ENCODE measurements at regions not wholly inside any gene's neighbourhood (a gene's known extent, or its start where the extent isn't known, plus 50 kb on each side); places are given as distances from the start of the nearest gene placed in this dataset.

GRCh38 chr11:81492923-81493445 is 1240.7 kb downstream of the FAM181B start:
- no peak overlapping the region for H3K27ac Mint-ChIP-seq (ENCODE audit: unreplicated experiment)
- H3K9me3 Mint-ChIP-seq: no peaks in the 10 kb centered on the region
- H3K36me3 Mint-ChIP-seq (ENCODE audit: low read depth): no peaks in the 10 kb centered on the region
- peaks cover 16% of the 10 kb centered on the region for H3K27me3 Mint-ChIP-seq (ENCODE audit: low read depth)
- no peak for TF ChIP-seq CTCF (conservative IDR thresholded peaks at IDR 0.05)
- H3K4me3 Mint-ChIP-seq: no peak overlapping the region
- H3K4me1 Mint-ChIP-seq: peaks cover 5% of the 10 kb centered on the region
- DNase-seq (ENCODE audit: low read depth, low spot score): no peak

GRCh38 chr11:81487109-81487508 is 1246.6 kb downstream of the FAM181B start:
- peaks cover 16% of the 10 kb centered on the region for H3K27me3 Mint-ChIP-seq (ENCODE audit: low read depth)
- H3K9me3 Mint-ChIP-seq: no peaks in the 10 kb centered on the region
- H3K4me3 Mint-ChIP-seq: no peak overlapping the region

DNA sequence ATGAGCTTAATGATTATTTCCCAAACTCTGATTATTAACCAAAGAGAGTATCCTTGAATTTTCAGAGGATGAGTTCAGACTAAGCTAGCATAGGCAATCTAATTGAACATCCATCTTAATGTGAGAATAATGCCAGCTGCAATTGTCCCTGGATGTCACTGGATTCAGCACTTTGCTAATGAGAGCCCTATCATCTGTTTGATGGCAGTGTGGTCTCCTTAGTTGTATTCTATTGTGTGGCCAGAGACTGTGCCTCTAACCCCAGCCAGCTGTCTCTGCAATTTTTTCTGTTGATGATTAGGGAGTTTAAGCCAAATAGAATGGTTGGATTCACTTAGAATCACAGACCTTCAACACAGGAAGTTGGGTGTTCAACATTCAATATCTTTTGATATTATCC is 1249.5 kb downstream of the FAM181B start:
- no peak overlapping the region for H3K27ac Mint-ChIP-seq (ENCODE audit: unreplicated experiment)

More at GRCh38 chr11:81487109-81487508, 1246.6 kb downstream of the FAM181B start:
- Mint-ChIP-seq H3K4me1 (no peaks in the 10 kb centered on the region), H3K27ac (ENCODE audit: unreplicated experiment) (no peak overlapping the region), H3K36me3 (ENCODE audit: low read depth) (no peaks in the 10 kb centered on the region)
- no peak for DNase-seq (ENCODE audit: low read depth, low spot score)
- TF ChIP-seq CTCF (conservative IDR thresholded peaks at IDR 0.05): no peak

DNA sequence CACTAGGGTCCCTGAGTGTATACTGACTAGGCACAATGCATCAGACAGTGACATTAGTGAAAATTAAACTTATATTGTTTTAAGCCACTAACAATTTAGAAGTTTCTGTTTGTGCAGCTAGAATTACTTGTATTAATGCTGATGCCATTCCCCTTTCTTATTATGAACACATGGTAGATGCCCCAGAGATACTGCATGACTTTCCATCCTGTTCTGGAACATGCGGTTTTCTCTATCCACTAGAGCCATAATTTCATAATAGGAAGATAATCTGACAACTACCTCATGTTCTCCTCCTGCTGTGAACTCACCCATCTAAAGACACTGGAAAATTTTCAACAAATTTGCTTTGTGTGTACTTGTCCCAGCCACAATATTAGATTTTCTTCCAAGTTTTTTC is 1256.4 kb downstream of the FAM181B start:
- H3K4me1 Mint-ChIP-seq: no peaks in the 10 kb centered on the region
- DNase-seq (ENCODE audit: low read depth, low spot score): no peak

More for the DNA sequence above, 1249.5 kb downstream of the FAM181B start:
- H3K4me1 Mint-ChIP-seq: no peaks in the 10 kb centered on the region
- DNase-seq (ENCODE audit: low read depth, low spot score): no peak
- no peaks in the 10 kb centered on the region for H3K36me3 Mint-ChIP-seq (ENCODE audit: low read depth)
- peaks cover 7% of the 10 kb centered on the region for H3K27me3 Mint-ChIP-seq (ENCODE audit: low read depth)
- H3K9me3 Mint-ChIP-seq: no peaks in the 10 kb centered on the region
- H3K4me3 Mint-ChIP-seq: no peak overlapping the region
- TF ChIP-seq CTCF (conservative IDR thresholded peaks at IDR 0.05): no peak

GRCh38 chr11:81476345-81476744 is 1257.3 kb downstream of the FAM181B start:
- TF ChIP-seq CTCF (conservative IDR thresholded peaks at IDR 0.05): no peak
- DNase-seq (ENCODE audit: low read depth, low spot score): no peak
- Mint-ChIP-seq H3K4me3 (no peak overlapping the region), H3K27ac (ENCODE audit: unreplicated experiment) (no peak overlapping the region), H3K9me3 (no peaks in the 10 kb centered on the region), H3K4me1 (no peaks in the 10 kb centered on the region), H3K27me3 (ENCODE audit: low read depth) (peaks cover 2% of the 10 kb centered on the region), H3K36me3 (ENCODE audit: low read depth) (no peaks in the 10 kb centered on the region)

More for the DNA sequence above, 1256.4 kb downstream of the FAM181B start:
- Mint-ChIP-seq H3K27me3 (ENCODE audit: low read depth) (peaks cover 2% of the 10 kb centered on the region), H3K36me3 (ENCODE audit: low read depth) (no peaks in the 10 kb centered on the region), H3K27ac (ENCODE audit: unreplicated experiment) (no peak overlapping the region), H3K4me3 (no peak overlapping the region), H3K9me3 (no peaks in the 10 kb centered on the region)
- TF ChIP-seq CTCF (conservative IDR thresholded peaks at IDR 0.05): no peak

Measured in neural crest cell (in vitro differentiated cells).